AG20443 (cell line): ENCODE measurements at regions not wholly inside any gene's neighbourhood (a gene's known extent, or its start where the extent isn't known, plus 50 kb on each side); places are given as distances from the start of the nearest gene placed in this dataset.
A peak's percentile ranks its signal among the peaks of the same experiment; 100 is the strongest.
"Not testable (repeated sequence)": the region's sequence is repeated elsewhere in the genome, so short reads cannot be mapped to it uniquely, and the experiment has no call there.

Experiments
- DNase-seq: peaks from one replicate; pipeline ENCODE4 v3.0.0; 2012; ENCODE audit warnings: low spot score, mixed read lengths

GRCh38 chr3:107218864-107219269 is 158.4 kb upstream of the CCDC54 start:
- no peak for DNase-seq

GRCh38 chr3:107220538-107220937 is 156.7 kb upstream of the CCDC54 start:
- no peak for DNase-seq

- DNase-seq: no peak
Measured at GRCh38 chr3:107221856-107222255, 155.4 kb upstream of the CCDC54 start.

GRCh38 chr3:107222907-107223306 is 154.3 kb upstream of the CCDC54 start:
- DNase-seq: peak; percentile 68

- no peak for DNase-seq
Measured at GRCh38 chr3:107224026-107224596, 153.1 kb upstream of the CCDC54 start.

- DNase-seq: peak; percentile 27
Measured at GRCh38 chr3:107227091-107227490, 150.1 kb upstream of the CCDC54 start.

GRCh38 chr3:107233877-107234276 is 143.4 kb upstream of the CCDC54 start:
- not testable (repeated sequence) for DNase-seq

GRCh38 chr3:107235193-107235927 is 141.9 kb upstream of the CCDC54 start:
- peak; percentile 46 for DNase-seq

GRCh38 chr3:107235928-107236315 is 141.3 kb upstream of the CCDC54 start:
- peak; percentile 77 for DNase-seq

GRCh38 chr3:107236655-107237337 is 140.4 kb upstream of the CCDC54 start:
- DNase-seq: no peak

- DNase-seq: no peak
Measured at GRCh38 chr3:107238787-107239186, 138.5 kb upstream of the CCDC54 start.

- no peak for DNase-seq
Measured at GRCh38 chr3:107239703-107240102, 137.5 kb upstream of the CCDC54 start.

GRCh38 chr3:107240183-107241091 is 136.8 kb upstream of the CCDC54 start:
- peak; percentile 98 for DNase-seq

- peak; percentile 52 for DNase-seq
Measured at GRCh38 chr3:107241217-107241616, 136.0 kb upstream of the CCDC54 start.

- DNase-seq: no peak
Measured at GRCh38 chr3:107242579-107242978, 134.7 kb upstream of the CCDC54 start.

GRCh38 chr3:107247116-107247515 is 130.1 kb upstream of the CCDC54 start:
- no peak for DNase-seq

- DNase-seq: no peak
Measured at GRCh38 chr3:107249132-107249531, 128.1 kb upstream of the CCDC54 start.

- no peak for DNase-seq
Measured at GRCh38 chr3:107250221-107250620, 127.0 kb upstream of the CCDC54 start.

- DNase-seq: no peak
Measured at GRCh38 chr3:107251819-107252218, 125.4 kb upstream of the CCDC54 start.

- no peak for DNase-seq
Measured at GRCh38 chr3:107256963-107257362, 120.3 kb upstream of the CCDC54 start.

- no peak for DNase-seq
Measured at GRCh38 chr3:107258300-107258699, 118.9 kb upstream of the CCDC54 start.

- no peak for DNase-seq
Measured at GRCh38 chr3:107260207-107260606, 117.0 kb upstream of the CCDC54 start.
